ENCODE measurements at regions not wholly inside any gene's neighbourhood (a gene's known extent, or its start where the extent isn't known, plus 50 kb on each side); places are given as distances from the start of the nearest gene placed in this dataset.
"Not testable (repeated sequence)": the region's sequence is repeated elsewhere in the genome, so short reads cannot be mapped to it uniquely, and the experiment has no call there.

DNA sequence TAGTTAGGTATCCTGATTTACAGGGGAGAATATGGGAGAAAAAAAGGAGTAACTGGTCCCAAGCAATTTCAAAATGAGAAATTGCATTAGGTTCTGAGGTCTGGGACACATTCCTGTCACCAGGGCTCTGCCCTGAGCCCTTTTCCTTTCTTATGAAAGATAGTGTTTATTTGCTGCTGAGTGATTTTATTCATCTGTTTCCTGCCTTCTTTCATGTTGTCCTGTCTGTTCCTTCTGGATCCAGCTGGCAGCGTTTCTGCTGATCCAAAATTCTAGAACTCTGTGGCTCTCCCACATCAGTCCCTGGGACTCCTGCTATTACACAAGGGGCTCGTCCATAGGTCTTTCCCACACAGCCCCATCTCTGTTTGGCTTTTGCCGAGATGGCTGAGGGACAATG lies 519.1 kb upstream of the SALL3 start:
- no peak for DNase-seq (ENCODE audit: low read depth in 2 of 3, low spot score in 2 of 3)

DNA sequence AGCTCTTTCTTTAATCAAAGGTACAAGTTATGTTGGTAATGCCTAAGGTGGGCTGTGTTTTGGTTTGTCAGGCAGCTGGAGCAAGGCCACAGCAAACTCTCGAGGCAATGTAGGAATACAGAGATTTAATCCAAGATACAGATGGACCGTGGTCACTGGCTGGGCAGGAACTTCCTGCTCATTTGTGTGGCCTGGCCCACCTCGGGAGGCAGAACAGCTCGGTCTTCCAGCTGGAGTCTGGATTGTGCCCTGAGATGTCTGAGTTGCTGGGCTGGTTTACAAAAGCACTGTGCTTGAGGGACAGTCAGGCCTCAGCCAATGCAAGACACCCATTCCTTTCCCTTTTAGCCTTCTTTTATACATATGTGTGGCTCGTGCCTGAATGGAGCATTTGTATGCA lies 506.1 kb upstream of the SALL3 start:
- DNase-seq (ENCODE audit: low read depth in 2 of 3, low spot score in 2 of 3) = no peak

DNA sequence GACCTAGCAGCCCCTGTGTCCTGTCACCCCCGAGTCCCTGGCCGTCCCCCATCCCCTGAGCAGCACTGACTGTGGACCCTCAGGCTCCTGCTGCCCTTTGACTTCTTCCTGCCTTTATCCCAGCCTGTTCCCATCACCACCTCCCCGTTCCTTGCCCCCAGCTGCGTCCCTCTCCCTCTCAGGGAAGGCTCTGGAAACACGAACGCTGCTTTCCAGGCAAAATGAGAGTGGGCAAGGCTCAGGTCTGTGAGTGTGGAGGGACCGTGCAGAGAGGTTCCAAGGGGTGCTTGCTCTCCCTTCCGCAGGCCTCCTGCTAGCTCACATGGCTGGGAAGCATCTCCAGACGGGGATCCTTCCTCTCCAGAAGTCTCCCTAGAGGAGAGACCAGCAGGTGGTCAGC lies 501.8 kb upstream of the SALL3 start:
- DNase-seq (ENCODE audit: low read depth in 2 of 3, low spot score in 2 of 3) = no peak

DNA sequence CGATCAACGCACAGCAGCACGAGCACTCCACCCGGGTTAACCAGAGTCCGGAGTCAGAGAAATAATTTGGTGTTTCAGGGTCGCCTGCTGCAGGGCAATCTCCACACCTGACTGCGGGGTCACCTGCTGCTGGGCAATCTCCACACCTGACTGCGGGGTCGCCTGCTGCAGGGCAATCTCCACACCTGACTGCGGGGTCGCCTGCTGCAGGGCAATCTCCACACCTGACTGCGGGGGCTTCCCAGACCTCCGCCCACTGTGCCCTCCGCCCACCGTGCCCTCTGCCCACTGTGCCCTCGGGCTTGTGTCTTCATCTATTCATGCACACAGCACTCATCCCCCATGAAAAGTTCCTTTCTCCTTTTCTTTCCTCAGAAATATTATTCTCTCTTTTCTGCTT lies 500.2 kb upstream of the SALL3 start:
- no peak for DNase-seq (ENCODE audit: low read depth in 2 of 3, low spot score in 2 of 3)

DNA sequence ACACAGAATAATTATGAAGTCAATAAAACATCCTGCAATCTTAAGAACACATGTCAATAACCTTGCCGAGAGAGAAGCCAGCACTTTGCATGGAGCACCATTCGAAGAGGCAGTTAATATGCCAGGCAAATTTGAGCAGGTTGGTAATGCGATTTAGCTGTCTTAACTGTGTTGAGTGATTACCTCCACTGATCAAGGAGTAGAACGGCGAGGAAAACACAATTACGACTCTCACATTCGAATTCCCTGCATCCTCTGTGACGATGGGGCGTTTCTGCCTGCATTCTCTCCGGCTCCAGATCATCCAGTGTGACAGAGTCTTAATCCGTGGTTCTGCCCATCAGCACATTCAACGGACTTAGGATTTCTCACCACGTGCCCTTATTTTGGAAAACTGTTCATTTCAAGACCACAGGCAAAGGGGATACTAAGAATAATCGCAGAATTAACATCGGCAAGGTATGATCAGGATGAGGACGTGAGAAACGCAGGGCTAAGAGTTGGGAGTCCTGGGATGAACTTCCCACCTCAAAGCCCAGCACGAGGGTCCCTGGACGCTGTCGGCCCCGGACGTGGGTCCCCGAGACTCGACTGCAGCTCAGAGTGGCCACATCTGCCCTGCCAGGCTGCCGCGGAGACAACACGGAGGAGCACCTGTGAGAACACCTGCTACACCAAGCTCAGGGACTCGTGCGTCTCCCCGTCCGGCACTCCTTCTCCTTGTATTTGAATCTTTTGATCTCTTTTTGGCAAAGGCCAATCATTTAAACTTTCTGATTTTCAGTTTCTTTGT lies 499.2 kb upstream of the SALL3 start:
- DNase-seq (ENCODE audit: low read depth in 2 of 3, low spot score in 2 of 3) = no peak

DNA sequence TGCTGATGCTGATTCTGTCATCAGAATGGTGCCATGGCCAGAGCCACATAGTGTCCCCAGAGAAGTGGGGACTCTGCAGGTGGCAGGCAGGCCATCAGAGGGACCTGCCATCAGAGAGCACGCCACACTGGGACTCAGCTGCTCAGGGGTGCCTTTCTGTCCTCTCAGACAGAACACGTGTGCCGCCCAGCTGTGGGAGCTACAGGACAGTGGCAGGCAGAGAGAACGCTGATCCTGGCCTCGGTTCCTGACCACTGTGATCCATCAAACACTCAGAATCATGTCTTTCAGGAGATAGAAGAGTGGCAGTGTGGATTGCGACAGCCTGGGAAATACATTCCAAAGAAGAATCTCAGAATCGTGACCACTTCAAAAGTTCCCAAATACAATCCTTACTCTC lies 497.2 kb upstream of the SALL3 start:
- no peak for DNase-seq (ENCODE audit: low read depth in 2 of 3, low spot score in 2 of 3)

DNA sequence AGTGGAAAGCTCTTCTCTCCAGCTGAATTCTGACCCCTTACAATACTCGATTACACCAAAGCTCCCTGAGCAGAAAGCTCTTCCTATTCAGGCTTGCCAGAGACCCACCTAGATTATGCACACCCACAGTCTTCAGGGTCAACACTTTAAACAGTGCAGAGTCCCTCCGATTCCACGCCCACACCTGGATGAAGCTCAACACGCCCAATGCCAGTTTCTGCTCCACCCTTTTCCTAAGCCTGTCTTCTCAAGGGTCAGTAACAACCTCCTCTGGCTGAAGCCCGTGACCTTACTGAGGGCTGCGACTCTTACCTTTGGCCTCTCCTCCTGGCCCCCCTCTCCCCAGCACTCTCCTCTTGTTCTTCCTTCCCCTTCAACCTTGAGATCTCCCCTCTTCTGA lies 492.0 kb upstream of the SALL3 start:
- DNase-seq (ENCODE audit: low read depth in 2 of 3, low spot score in 2 of 3) = no peak

DNA sequence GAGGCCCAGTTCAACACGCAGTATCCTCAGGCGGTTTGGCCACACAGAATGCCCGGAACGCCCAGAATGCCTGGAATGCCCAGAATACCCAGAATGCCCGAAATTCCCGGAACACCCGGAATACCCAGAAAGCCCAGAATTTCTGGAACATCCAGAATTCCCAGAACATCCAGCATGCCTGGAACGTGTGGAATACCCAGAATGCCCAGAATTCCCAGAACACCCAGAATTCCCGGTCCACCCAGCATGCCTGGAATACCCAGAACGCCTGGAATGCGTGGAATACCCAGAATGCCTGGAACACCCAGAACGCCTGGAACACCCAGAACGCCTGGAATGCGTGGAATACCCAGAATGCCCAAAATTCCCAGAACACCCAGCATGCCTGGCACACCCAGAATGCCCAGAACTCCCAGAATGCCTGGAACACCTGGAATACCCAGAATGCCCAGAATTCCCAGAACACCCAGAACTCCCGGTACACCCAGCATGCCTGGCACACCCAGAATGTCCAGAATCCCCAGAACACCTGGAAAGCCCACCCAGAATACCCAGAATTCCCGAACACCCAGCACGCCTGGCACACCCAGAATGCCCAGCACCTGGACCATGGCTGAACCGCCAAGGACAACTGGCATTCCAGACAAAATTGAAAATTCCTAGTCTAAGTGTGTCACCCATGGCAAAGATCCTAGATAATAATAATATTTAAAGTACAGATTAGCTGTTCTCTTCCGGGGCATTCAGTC lies 487.4 kb upstream of the SALL3 start:
- DNase-seq (ENCODE audit: low read depth in 2 of 3, low spot score in 2 of 3) = no peak

DNA sequence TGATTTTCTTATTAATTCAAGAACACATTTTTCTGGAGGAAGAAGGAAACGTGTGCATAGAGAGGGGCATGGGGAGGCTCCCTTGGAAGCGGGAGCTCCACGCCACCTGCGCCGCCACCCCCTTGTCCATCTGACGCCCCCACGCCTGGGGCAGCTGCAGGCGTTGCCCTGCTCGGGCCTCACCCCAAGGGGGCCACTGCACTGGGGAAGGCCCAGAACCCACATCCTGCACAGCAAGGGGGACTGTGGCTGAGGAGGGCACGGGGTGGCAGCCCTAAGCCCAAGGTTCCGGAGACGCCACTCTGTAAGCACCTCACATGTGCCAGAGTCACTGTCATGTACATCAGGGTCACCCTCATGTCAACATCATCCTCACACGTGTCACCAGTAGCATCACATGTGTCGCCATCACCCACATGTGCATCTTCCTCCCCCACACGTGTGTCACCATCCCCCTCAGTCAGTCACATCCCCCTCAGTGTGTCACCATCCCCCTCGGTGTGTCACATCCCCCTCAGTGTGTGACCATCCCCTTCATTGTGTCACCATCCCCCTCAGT lies 486.7 kb upstream of the SALL3 start:
- DNase-seq (ENCODE audit: low read depth in 2 of 3, low spot score in 2 of 3) = no peak

DNA sequence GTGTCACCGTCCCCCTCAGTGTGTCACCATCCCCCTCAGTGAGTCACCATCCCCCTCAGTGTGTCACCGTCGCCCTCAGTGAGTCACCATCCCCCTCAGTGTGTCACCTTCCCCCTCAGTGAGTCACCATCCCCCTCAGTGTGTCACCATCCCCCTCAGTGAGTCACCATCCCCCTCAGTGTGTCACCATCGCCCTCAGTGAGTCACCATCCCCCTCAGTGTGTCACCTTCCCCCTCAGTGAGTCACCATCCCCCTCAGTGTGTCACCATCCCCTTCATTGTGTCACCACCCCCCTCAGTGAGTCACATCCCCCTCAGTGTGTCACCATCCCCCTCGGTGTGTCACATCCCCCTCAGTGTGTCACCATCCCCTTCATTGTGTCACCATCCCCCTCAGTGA lies 486.1 kb upstream of the SALL3 start:
- peak in 2 of 3 donors; percentile 11 to 23 for DNase-seq (ENCODE audit: low read depth in 2 of 3, low spot score in 2 of 3)

DNA sequence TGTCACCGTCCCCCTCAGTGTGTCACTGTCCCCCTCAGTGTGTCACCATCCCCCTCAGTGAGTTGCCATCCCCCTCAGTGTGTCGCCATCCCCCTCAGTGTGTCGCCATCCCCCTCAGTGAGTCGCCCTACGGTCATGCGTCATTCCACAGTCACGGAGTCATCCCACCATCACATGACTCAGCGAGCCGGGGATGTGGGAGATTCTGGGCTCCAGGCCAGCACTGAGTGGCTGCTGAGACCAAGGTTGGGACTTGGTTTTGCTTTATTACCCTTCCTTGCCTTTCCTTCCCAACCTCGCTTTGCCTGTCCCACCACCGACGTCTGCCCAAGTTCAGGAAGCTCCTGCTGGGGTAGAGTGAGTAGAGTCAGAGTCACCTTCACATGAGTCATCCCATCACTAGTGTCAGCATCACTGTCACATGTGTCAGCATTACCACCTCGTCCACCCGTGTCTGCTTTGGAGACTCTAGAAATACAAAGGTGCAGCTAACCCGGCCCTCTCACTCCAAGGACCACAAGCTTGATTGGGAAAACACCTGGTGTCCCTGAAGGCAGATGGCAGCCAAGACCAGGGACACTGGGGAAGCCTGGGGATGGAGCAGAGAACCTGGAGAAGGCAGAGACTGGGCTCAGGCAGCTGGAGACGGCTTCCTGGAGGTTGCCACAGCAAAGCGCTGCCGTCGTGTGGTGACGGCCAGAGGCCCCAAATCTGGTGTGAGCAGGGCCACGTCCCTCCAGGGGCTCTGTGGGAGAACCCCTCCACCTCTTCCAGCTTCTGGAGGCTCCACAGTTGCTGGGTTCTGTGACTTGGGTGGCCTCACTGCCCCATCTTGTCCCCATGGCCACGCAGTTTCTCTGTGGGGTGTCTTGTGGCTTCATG lies 485.2 kb upstream of the SALL3 start:
- peak in 1 of 3 donors; percentile 0 for DNase-seq (ENCODE audit: low read depth in 2 of 3, low spot score in 2 of 3)

DNA sequence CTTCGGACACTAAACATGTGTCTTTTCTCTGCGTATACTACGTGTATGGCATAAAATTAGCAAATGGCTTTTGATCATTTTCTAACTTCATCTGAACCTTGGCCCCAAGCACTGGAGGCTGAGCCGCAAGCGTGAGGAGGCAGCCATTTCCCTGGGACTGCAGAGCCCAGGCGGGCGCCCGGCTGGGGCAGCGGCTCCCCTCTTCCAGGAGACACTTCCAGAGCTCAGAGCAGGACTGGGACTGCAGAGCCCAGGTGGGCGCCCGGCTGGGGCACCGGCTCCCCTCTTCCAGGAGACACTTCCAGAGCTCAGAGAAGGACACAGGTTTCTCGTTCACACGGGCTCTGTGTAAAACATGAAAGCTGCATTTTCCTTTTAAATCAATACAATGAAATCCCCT lies 484.1 kb upstream of the SALL3 start:
- no peak for DNase-seq (ENCODE audit: low read depth in 2 of 3, low spot score in 2 of 3)

DNA sequence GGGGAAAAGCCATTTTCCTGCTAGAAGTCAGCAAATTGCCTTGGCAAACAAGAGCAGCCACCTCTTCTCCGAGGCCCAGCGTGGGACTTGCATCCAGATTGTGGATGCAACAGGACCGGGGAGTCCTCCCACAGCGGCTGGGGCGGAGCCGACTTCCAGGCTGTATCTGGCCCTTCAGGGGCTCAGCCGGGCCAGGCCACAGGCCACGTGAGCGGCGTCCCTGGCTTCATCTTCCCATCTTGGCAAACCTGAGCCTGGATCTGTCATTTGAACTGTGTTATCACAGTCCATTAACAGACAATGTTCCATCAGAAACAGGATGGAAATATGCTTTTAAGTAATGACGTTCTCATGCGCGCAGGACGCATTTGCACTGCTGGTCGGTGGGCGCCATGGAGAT lies 483.5 kb upstream of the SALL3 start:
- no peak for DNase-seq (ENCODE audit: low read depth in 2 of 3, low spot score in 2 of 3)

DNA sequence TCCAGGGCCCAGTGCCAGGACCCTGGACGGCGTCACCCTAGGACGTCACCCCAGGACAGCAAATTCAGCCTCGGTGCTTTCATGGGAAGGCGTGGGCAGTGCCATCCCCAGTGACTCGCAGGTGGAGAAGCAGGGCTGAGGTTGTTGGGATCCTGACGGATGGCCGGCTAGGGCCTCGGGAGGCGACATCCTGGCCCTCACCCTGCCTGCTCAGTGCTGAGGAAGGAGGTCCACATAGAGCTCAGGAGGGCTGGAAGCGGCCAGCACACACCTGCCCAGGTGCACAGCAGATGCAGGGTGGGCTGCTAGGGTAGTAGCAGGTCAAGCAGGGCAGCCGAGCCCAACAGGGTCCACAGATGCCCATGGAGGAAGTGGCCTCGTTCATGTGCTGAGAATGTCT lies 482.0 kb upstream of the SALL3 start:
- no peak for DNase-seq (ENCODE audit: low read depth in 2 of 3, low spot score in 2 of 3)

DNA sequence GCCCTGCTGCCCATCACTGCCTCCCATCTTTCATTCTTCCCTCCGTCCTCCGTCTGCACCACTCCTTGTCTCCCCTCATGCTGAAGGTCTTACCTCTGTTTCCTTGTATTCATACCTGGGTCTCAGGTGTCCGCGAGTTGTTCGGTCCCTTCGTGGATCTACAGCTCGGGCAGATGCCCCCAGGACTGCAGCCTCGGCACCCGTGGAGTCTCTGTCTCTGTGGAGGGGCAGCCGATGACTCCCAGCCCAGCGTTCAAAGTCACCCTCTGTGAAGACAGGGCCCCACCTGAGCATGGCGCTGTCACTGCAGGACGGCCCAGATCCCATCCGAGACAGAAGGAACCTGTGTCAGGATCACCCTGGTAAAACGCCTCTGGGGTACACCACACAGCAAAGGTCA lies 480.0 kb upstream of the SALL3 start:
- DNase-seq (ENCODE audit: low read depth in 2 of 3, low spot score in 2 of 3) = no peak

DNA sequence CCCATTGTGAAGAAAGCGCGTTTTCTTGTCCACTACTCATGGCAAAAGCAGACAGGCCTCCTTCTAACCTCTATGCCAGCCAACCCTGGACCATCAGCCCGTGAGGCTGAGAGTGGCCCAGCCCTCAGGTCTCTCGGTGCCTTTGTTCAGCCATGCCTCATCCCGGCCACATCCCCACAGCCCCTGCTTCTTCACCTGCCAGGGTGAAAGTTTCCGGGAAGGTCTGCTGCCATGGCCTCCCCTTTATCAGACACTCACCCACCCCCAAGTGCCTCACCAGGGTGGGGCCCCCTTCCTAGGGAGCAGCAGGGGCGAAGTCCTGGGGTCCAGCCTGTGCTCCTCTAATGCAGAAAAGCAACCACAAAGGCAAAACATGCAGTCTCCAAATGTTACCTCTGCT lies 478.4 kb upstream of the SALL3 start:
- DNase-seq (ENCODE audit: low read depth in 2 of 3, low spot score in 2 of 3) = no peak

DNA sequence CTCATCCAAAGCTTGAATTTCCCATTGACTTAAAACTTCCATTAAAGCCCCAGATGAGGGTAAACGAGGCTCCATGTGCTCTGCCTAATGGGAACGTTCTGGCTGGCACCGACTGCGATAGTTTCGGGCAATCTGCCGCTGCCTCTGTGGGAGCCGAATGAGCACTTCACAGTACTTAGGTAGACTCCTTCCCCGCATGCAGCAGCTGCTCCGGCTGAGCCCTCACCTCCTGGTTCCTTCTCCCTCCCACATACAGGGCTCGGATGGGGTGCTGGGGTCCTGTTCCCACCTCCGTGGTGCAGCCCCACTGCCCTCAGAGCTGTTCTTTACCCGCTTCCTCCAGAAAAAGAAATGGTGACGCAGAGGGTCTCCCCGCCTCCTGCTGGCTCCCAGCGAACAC lies 476.5 kb upstream of the SALL3 start:
- no peak for DNase-seq (ENCODE audit: low read depth in 2 of 3, low spot score in 2 of 3)

DNA sequence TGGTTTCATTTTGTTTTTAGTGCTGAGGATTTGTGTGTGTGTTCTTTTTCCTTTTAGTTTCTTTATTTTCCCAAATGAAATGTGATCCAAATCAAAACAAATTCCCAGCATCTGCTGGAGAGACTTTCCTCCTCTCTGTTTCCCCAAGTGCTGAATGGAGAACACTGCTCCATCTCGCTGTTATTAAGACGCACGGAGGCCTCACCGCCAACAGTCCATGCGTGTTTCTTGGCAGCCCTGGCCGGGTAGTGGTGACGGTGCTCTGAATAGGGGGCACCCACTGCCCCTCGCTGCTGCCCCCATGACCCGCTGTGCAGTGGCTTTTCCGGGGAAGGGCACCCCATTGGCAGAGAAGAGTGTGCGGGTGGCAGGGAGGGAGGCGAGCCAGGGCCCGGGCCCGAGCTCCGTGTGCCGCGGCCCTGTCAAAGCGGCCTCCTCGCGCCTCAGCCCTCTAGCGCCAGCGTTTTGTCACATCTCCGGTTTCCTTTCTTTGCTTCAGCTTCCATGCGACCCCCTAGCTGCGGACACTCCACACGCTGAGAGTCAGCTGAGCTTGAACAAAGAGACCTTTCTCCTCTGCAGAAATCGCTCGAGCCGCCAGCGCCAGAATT lies 473.7 kb upstream of the SALL3 start:
- no peak for DNase-seq (ENCODE audit: low read depth in 2 of 3, low spot score in 2 of 3)

DNA sequence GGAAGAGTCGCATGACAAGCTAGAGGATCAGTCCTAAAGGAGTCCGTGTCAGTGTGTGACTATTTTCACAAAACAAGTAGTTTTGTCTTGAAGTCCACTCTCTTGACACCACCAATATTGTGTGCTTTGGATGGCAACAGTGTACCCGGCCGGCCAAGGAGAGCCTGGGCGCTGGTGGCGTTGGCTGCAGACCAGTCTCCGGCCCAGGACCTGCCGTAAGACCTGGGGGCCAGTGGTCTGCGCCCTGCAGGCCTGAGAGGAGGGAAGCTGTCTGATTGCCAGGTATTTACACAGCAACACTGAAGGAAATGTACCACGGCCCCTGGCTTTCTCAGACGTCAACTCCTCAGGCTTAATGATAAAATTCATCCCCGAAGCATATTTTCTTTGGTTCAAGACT lies 472.4 kb upstream of the SALL3 start:
- no peak for DNase-seq (ENCODE audit: low read depth in 2 of 3, low spot score in 2 of 3)

DNA sequence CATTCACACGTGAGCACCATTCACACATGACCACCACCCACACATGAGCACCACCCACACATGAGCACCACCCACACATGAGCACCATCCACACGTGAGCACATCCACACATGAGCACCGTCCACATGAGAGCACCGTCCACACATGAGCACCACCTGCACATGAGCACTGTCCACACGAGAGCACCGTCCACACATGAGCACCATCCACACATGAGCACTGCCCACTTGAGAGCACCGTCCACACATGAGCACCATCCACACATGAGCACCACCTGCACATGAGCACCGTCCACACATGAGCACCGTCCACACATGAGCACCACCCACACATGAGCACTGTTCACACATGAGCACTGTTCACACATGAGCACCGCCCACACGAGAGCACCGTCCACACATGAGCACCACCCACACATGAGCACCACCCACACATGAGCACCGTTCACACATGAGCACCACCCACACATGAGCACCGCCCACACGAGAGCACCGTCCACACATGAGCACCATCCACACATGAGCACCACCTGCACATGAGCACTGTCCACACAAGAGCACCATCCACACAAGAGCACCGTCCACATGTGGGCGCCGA lies 471.3 kb upstream of the SALL3 start:
- not testable (repeated sequence) for DNase-seq (ENCODE audit: low read depth in 2 of 3, low spot score in 2 of 3)
